ENCODE measurements at regions not wholly inside any gene's neighbourhood (a gene's known extent, or its start where the extent isn't known, plus 50 kb on each side); places are given as distances from the start of the nearest gene placed in this dataset.

DNA sequence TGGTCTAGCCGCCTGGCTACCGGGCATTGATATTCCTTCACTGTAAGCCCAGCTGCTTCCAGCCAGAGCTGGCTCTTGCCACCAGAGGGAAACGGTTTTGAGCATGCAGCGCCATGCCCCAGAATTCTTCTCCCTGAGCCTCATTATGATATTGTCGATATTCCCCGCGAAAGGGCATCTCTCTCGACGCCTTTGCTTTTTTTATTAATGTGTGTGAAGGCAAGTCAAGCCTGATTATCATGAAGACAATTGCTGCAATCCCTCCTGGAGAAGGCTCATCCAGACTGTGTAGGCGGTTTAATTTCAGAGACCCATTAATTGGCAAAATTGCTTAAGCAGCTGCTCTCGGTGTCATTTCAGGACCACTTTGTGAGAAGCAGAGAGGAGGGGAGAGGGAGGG, 321.2 kb upstream of the TLE3 start (continued):
- TF ChIP-seq CTBP2 (IDR thresholded peaks at IDR 0.05; ENCODE audit: borderline replicate concordance, insufficient read depth, insufficient read length, low read length) (no peak), NANOG (IDR thresholded peaks at IDR 0.05; ENCODE audit: insufficient read depth, low read depth, low read length, poor library complexity, severe bottlenecking) (no peak), CHD2 (IDR thresholded peaks at IDR 0.05; ENCODE audit: low read length) (no peak), BCL11A (IDR thresholded peaks at IDR 0.05; ENCODE audit: low read depth in 2 of 2, low read length in 2 of 2) (no peak), E2F6 (IDR thresholded peaks at IDR 0.05) (no peak)

Data from H1 (cell line).